Neural progenitor cell (in vitro differentiated cells): ENCODE measurements at regions not wholly inside any gene's neighbourhood (a gene's known extent, or its start where the extent isn't known, plus 50 kb on each side); places are given as distances from the start of the nearest gene placed in this dataset.

Source experiments
- EZH2 ChIP-seq: fragments of 200-600 bp; sonication (generic); IDR thresholded peaks from 2 replicates; pipeline ENCODE4 v1.6.1; 2017; ENCODE audit warnings: antibody characterized with exemption, mild to moderate bottlenecking, moderate library complexity
- EZH2phosphoT487 ChIP-seq: fragments of 200-600 bp; sonication (generic); IDR thresholded peaks from 2 replicates; pipeline ENCODE4 v1.6.1; 2017; ENCODE audit warnings: antibody characterized with exemption
- TF ChIP-seq, protein P1 (sequence below): fragments of 200-600 bp; sonication (generic); IDR thresholded peaks from 2 replicates; pipeline ENCODE4 v1.5.1; 2017; ENCODE audit warnings: antibody characterized with exemption, mild to moderate bottlenecking

DNA sequence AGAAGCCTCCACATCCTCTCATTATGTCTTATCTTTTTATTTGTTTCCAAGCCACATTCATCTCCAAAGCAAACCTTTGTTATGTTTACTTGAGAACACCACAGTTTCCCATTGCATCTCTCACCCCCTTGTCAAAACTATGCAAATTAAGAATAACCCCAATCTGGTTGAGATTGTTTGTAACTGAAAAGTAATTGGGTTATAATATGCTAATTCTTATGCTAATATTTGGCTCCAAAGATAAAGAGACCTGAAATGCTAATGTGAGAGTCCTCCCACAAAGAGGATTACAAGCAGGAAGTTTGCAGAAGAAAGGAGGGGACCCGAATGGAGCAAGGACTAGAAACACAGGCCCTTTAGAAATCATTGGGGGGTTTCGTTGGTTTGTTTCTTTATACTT, 92.9 kb upstream of the UBL3 start:
- TF ChIP-seq, protein P1, sequence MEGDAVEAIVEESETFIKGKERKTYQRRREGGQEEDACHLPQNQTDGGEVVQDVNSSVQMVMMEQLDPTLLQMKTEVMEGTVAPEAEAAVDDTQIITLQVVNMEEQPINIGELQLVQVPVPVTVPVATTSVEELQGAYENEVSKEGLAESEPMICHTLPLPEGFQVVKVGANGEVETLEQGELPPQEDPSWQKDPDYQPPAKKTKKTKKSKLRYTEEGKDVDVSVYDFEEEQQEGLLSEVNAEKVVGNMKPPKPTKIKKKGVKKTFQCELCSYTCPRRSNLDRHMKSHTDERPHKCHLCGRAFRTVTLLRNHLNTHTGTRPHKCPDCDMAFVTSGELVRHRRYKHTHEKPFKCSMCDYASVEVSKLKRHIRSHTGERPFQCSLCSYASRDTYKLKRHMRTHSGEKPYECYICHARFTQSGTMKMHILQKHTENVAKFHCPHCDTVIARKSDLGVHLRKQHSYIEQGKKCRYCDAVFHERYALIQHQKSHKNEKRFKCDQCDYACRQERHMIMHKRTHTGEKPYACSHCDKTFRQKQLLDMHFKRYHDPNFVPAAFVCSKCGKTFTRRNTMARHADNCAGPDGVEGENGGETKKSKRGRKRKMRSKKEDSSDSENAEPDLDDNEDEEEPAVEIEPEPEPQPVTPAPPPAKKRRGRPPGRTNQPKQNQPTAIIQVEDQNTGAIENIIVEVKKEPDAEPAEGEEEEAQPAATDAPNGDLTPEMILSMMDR, result no peak
- no peak for TF ChIP-seq EZH2
- TF ChIP-seq EZH2phosphoT487, result no peak
